Small intestine (tissue), 7 donors: ENCODE measurements at regions not wholly inside any gene's neighbourhood (a gene's known extent, or its start where the extent isn't known, plus 50 kb on each side); places are given as distances from the start of the nearest gene placed in this dataset.
"Not testable (repeated sequence)": the region's sequence is repeated elsewhere in the genome, so short reads cannot be mapped to it uniquely, and the experiment has no call there.

Experiments
- DNase-seq, 2 donors: peaks; one replicate each; pipeline versions ENCODE4 v3.0.0 to v3.0.0-alpha.2; 2013
- FAIRE-seq: peaks from 2 replicates; lab custom pipeline; 2012; peaks lifted over from hg19 to GRCh38; lab: Jason Lieb, UNC
- H3K27ac ChIP-seq, 3 donors: one replicate each; pipeline ENCODE4 v1.5.1; 2013; ENCODE audit warnings: low read length in 2 of 3, mild to moderate bottlenecking in 2 of 3, control low read depth in 1 of 3, inconsistent platforms in 1 of 3, low read depth in 1 of 3, moderate library complexity in 1 of 3
- H3K27me3 ChIP-seq, 3 donors: one replicate each; pipeline ENCODE4 v1.6.1; 2013; ENCODE audit warnings: low read length in 3 of 3, inconsistent platforms in 1 of 3; ENCODE audit not compliant: control insufficient read depth in 3 of 3, insufficient read depth in 3 of 3
- H3K36me3 ChIP-seq, 3 donors: one replicate each; pipeline ENCODE4 v1.6.1; 2013; ENCODE audit warnings: low read length in 3 of 3, inconsistent platforms in 1 of 3, low read depth in 1 of 3, mild to moderate bottlenecking in 1 of 3, moderate library complexity in 1 of 3; ENCODE audit not compliant: control insufficient read depth in 3 of 3, insufficient read depth in 2 of 3
- H3K4me1 ChIP-seq, 3 donors: one replicate each; pipeline ENCODE4 v1.6.1; 2013; ENCODE audit warnings: low read length in 2 of 3, inconsistent platforms in 1 of 3, low read depth in 1 of 3, mild to moderate bottlenecking in 1 of 3, moderate library complexity in 1 of 3; ENCODE audit not compliant: control insufficient read depth in 3 of 3, insufficient read depth in 2 of 3
- H3K4me3 ChIP-seq, 3 donors: one replicate each; pipeline ENCODE4 v1.5.1; 2013; ENCODE audit warnings: low read length in 3 of 3, control low read depth in 1 of 3, inconsistent platforms in 1 of 3, low read depth in 1 of 3, mild to moderate bottlenecking in 1 of 3, moderate library complexity in 1 of 3
- H3K9me3 ChIP-seq, 2 donors: one replicate each; pipeline ENCODE4 v1.6.1; 2013; ENCODE audit warnings: low read depth in 1 of 2, low read length in 1 of 2; ENCODE audit not compliant: control insufficient read depth in 2 of 2, insufficient read depth in 1 of 2
- WGBS, 3 donors: extraction: QIAGEN DNeasy Blood & Tissue Kit; methylation state at CpG; one replicate each; pipeline ENCODE4 v1.1.7; 2013; 5-methylcytosine and 5-hydroxymethylcytosine counted together
- donor health status: healthy with polysubstance abuse.
- donor health status: control.
- donor health status: control.
- donor health status: Bipolar disorder and iron deficiency.
- donor health status: healthy.

DNA sequence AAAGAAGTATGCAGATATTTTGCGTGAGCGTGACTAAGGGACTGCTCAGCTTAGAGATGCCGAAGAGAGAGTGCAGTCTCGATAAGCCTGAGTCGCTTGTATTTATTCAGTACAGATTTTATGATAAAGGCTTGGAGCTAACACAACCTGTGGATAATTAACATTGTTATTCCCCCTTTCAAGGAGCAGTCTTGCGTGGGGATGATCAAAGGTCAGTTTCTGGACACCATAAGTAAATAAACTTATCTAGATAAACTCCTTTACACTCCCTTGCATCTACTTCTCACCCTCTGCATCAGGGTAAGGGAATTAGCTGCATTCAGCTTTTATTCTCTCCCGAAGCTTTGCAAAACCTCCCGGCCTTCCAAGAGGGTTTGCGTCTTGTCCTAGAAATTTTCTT lies 357.8 kb upstream of the ST8SIA4 start:
- no peak overlapping the region for H3K27ac ChIP-seq
- FAIRE-seq, result no peak
- peak; percentile 69 to 70 for DNase-seq

DNA sequence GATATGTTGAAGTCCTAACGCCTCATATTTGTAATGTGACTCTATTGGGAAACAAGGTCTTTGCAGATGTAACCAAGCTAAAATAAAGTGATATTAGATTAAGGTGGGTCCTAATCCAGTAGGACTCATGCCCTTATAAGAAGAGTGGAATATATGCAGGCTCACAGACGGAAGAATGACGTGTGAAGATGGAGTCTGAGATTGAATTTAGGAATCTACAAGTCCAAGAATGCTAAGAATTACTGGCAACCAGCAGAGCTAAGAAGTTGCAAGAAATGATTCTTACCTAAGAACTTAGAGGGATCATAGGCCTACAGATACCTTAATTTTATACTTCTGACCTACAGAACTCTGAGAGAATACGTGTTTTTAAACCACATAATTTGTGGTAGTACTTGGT lies 350.0 kb upstream of the ST8SIA4 start:
- FAIRE-seq (no peak), DNase-seq (no peak)
- H3K27ac ChIP-seq, result no peak overlapping the region
- H3K36me3 ChIP-seq, result no peaks in the 10 kb centered on the region
- no peaks in the 10 kb centered on the region for H3K27me3 ChIP-seq
- no peaks in the 10 kb centered on the region for H3K9me3 ChIP-seq
- H3K4me3 ChIP-seq, result no peak overlapping the region
- no peaks in the 10 kb centered on the region for H3K4me1 ChIP-seq
- 76 to 87% (median 80%) methylated on average over 4 of the region's 4 CpGs for WGBS, 3 donors

More for the DNA sequence above, 357.8 kb upstream of the ST8SIA4 start:
- H3K4me3 ChIP-seq, result no peak overlapping the region
- H3K27me3 ChIP-seq, result no peaks in the 10 kb centered on the region
- H3K9me3 ChIP-seq, result peaks cover 0 to 4% of the 10 kb centered on the region in 2 donors
- 18 to 64% (median 37%) methylated on average over 9 of the region's 9 CpGs for WGBS, 3 donors
- H3K36me3 ChIP-seq, result no peaks in the 10 kb centered on the region
- peaks cover 0 to 3% (median 0%) of the 10 kb centered on the region in 3 donors for H3K4me1 ChIP-seq

DNA sequence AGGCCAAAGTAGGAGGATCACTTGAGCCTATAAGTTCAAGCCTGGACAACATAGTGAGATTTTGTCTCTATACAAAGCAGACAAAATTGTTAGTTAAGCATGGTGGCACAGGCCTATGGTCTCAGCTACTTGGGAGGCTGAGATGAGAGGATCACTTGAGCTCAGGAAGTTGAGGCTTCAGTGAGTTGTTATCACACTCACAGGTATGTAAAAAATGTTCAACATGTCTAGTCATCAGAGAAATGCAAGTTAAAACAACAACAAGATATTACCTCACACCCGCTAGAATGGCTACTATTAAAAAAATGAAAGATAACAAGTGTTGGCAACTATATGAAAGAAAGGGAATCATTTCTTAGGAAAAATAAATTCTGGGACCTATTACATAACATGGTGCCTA lies 341.5 kb upstream of the ST8SIA4 start:
- no peaks in the 10 kb centered on the region for H3K27me3 ChIP-seq
- WGBS, 3 donors, result 75 to 99% (median 89%) methylated on average over 1 of the region's 1 CpG
- FAIRE-seq, result no peak

DNA sequence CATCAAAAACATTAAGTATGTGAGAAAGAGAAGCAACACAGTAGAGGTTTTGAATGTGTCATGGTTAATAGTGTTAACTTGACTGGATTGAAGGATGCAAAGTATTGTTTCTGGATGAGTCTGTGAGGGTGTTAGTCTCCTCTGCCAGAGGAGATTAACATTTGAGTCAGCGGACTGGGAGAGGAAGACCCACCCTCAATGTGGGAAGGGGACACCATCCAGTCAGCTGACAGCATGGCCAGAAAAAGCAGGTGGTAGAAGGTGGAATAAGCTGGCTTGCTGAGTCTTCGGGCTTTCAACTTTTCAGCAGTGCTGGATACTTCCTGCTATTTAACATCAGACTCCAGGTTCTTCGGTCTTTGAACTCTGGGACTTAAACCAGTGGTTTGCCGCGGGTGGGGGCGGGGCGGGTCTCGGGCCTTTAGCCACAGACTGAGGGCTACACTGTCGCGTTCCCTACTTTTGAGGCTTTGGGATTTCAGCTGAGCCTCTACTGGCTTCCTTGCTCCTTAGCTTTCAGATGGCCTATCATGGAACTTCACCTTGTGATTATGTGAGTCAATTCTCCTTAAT lies 309.9 kb upstream of the ST8SIA4 start:
- H3K4me1 ChIP-seq, result no peaks in the 10 kb centered on the region
- no peaks in the 10 kb centered on the region for H3K36me3 ChIP-seq
- no peaks in the 10 kb centered on the region for H3K27me3 ChIP-seq
- 67 to 76% (median 69%) methylated on average over 10 of the region's 10 CpGs for WGBS, 3 donors
- H3K27ac ChIP-seq, result no peak overlapping the region
- peaks cover 0 to 10% of the 10 kb centered on the region in 2 donors for H3K9me3 ChIP-seq
- FAIRE-seq (no peak), DNase-seq (peak; percentile 2 to 4)
- no peak overlapping the region for H3K4me3 ChIP-seq

More for the DNA sequence above, 341.5 kb upstream of the ST8SIA4 start:
- peaks cover 0 to 5% of the 10 kb centered on the region in 2 donors for H3K9me3 ChIP-seq
- no peak overlapping the region for H3K4me3 ChIP-seq
- no peaks in the 10 kb centered on the region for H3K36me3 ChIP-seq
- H3K4me1 ChIP-seq, result no peaks in the 10 kb centered on the region
- no peak for DNase-seq
- no peak overlapping the region for H3K27ac ChIP-seq

DNA sequence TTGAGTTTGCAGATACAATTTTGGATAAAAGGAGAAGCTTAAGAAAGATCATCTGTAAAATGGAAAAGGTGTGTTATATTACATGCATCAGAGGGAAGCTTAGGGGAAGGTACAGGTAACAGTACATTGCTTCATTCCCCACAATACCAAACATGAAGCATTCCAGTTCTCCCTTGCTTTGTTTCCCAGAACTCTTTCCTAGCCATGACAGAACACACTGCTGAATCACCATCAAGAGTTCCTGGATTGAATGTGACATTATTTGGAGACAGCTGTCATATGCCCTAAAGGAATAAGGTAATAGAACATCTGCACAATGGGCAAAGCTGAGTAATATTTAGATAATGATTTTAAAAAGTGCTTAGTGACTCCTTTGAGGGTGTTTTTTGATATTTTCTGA lies 303.5 kb upstream of the ST8SIA4 start:
- no peaks in the 10 kb centered on the region for H3K4me1 ChIP-seq
- H3K27ac ChIP-seq, result no peak overlapping the region
- no peak for DNase-seq
- H3K27me3 ChIP-seq, result no peaks in the 10 kb centered on the region
- no peak overlapping the region for H3K4me3 ChIP-seq
- FAIRE-seq, result no peak
- peaks cover 0 to 10% of the 10 kb centered on the region in 2 donors for H3K9me3 ChIP-seq
- H3K36me3 ChIP-seq, result no peaks in the 10 kb centered on the region

DNA sequence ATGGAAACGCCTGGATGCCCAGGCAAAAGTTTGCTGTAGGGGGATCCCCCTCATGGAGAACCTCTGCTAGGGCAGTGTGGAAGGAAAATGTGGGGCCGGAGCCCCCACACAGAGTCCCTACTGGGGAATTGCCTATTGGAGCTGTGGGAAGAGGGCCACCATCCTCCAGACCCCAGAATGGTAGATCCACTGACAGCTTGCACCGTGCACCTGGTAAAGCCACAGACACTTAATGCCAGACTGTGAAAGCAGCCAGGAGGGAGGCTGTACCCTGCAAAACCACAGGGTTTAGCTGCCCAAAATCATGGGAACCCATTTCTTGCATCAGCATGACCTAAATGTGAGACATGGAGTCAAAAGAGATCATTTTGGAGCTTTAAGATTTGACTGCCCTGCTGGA lies 302.0 kb upstream of the ST8SIA4 start:
- not testable (repeated sequence) for H3K36me3 ChIP-seq, DNase-seq, H3K4me1 ChIP-seq, FAIRE-seq, H3K27ac ChIP-seq, H3K4me3 ChIP-seq, H3K27me3 ChIP-seq
- peaks cover 0 to 10% of the 10 kb centered on the region in 2 donors for H3K9me3 ChIP-seq
- WGBS, 3 donors, result 56 to 83% (median 57%) methylated on average over 3 of the region's 3 CpGs

DNA sequence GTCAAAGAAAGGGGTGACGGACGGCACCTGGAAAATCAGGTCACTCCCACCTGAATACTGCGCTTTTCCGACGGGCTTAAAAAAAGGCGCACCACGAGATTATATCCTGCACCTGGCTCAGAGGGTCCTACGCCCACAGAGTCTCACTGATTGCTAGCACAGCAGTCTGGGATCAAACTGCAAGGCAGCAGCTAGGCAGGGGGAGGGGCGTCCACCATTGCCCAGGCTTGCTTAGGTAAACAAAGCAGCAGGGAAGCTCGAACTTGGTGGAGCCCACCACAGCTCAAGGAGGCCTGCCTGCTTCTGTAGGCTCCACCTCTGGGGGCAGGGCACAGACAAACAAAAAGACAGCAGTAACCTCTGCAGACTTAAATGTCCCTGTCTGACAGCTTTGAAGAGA lies 277.3 kb upstream of the ST8SIA4 start:
- H3K36me3 ChIP-seq, FAIRE-seq, H3K27me3 ChIP-seq, DNase-seq, H3K4me3 ChIP-seq, H3K27ac ChIP-seq, H3K4me1 ChIP-seq: not testable (repeated sequence)
- 62 to 79% (median 74%) methylated on average over 5 to 10 of the region's 10 CpGs for WGBS, 3 donors
- peaks cover 0 to 11% of the 10 kb centered on the region in 2 donors for H3K9me3 ChIP-seq

DNA sequence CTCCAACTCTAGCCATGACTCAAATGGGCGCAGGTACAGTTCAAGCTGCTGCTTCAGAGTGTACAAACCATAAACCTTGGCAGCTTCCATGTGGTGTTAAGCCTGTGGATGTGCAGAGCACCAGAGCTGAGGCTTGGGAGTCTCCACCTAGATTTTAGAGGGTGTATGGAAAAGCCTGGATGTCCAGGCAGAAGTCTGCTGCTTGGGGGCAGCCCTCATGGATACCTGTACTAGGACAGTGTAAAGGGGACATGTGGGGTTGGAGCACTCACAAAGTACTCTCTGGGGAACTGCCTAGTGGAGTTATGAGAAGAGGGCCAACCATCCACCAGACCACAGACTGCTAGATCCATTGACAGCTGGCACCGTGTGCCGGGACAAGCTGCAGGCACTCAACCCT lies 273.5 kb upstream of the ST8SIA4 start:
- Histone ChIP-seq H3K27me3 (no peaks in the 10 kb centered on the region), H3K36me3 (no peaks in the 10 kb centered on the region), H3K27ac (no peak overlapping the region), H3K4me1 (no peaks in the 10 kb centered on the region), H3K9me3 (peaks cover 0 to 11% of the 10 kb centered on the region in 2 donors), H3K4me3 (no peak overlapping the region)
- 69 to 92% (median 74%) methylated on average over 3 of the region's 3 CpGs for WGBS, 3 donors
- no peak for DNase-seq
- no peak for FAIRE-seq

DNA sequence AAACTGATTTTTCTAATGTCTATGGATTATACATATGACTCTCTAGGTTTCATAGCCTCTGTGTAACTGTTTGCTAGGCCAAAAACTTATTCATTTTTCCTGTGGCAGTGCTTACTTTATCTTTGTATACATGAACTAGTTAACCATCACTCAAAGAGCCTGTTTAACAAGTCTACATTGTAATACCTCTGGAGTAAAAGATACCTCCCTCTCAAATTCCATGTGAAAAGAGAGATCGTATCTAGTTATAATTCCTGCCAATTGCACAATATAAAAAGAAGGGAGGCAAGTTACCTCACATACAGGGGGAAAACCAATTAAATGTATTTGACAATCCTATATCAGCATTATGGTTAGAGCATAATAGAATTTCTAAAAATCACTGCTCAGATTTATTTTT lies 271.9 kb upstream of the ST8SIA4 start:
- DNase-seq, result no peak
- H3K4me3 ChIP-seq, result no peak overlapping the region
- 37 to 61% (median 59%) methylated on average over 1 of the region's 1 CpG for WGBS, 3 donors
- H3K9me3 ChIP-seq, result peaks cover 0 to 11% of the 10 kb centered on the region in 2 donors
- H3K27ac ChIP-seq, result no peak overlapping the region
- no peak for FAIRE-seq
- no peaks in the 10 kb centered on the region for H3K4me1 ChIP-seq
- no peaks in the 10 kb centered on the region for H3K27me3 ChIP-seq
- H3K36me3 ChIP-seq, result no peaks in the 10 kb centered on the region
